Thyroid gland (tissue), 4 donors: ENCODE measurements at regions not wholly inside any gene's neighbourhood (a gene's known extent, or its start where the extent isn't known, plus 50 kb on each side); places are given as distances from the start of the nearest gene placed in this dataset.

Experiments
- POLR2A ChIP-seq, 2 donors: fragments of 450-650 bp; IDR thresholded peaks; one replicate each; pipeline ENCODE4 v1.6.1; 2017; ENCODE audit warnings: antibody characterized with exemption in 2 of 2, mild to moderate bottlenecking in 2 of 2, moderate library complexity in 1 of 2
- TF ChIP-seq, protein P1 (sequence below), 6 experiments: fragments of 200-600 bp in 3 of 6; fragments of 450-650 bp in 3 of 6; sonication (generic) in 3 of 6; IDR thresholded peaks; one replicate each; pipeline ENCODE4 v1.5.1; 2016 to 2019; ENCODE audit warnings: antibody characterized with exemption in 6 of 6, mild to moderate bottlenecking in 2 of 6, inconsistent platforms in 1 of 6, moderate library complexity in 1 of 6

DNA sequence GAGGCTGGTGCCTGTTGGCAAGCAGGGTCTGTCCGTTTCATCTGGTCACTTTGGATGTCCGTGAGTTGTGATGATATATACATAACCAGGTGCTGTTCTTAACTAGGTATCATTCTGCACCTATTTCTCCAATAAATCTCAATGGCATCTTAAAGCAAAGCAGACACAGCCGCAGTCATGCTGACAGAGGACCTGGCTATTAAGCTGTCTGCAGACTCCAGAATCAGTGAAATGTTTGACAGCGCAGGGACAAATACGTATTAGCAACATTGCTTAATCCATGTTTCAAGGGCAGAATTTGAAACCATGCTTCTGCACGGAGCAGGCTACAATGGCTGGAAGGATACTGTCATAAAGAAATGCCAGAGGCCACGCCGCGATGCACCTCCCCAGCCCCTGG lies 414.6 kb downstream of the ZNF516 start:
- TF ChIP-seq, protein P1, sequence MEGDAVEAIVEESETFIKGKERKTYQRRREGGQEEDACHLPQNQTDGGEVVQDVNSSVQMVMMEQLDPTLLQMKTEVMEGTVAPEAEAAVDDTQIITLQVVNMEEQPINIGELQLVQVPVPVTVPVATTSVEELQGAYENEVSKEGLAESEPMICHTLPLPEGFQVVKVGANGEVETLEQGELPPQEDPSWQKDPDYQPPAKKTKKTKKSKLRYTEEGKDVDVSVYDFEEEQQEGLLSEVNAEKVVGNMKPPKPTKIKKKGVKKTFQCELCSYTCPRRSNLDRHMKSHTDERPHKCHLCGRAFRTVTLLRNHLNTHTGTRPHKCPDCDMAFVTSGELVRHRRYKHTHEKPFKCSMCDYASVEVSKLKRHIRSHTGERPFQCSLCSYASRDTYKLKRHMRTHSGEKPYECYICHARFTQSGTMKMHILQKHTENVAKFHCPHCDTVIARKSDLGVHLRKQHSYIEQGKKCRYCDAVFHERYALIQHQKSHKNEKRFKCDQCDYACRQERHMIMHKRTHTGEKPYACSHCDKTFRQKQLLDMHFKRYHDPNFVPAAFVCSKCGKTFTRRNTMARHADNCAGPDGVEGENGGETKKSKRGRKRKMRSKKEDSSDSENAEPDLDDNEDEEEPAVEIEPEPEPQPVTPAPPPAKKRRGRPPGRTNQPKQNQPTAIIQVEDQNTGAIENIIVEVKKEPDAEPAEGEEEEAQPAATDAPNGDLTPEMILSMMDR (IDR thresholded peaks at IDR 0.05), result no peak
- TF ChIP-seq POLR2A (IDR thresholded peaks at IDR 0.05), result no peak
